Gastrocnemius medialis (tissue), 4 donors: ENCODE measurements at regions not wholly inside any gene's neighbourhood (a gene's known extent, or its start where the extent isn't known, plus 50 kb on each side); places are given as distances from the start of the nearest gene placed in this dataset.

ENCODE experiments used
- CTCF ChIP-seq, 5 experiments: fragments of 450-650 bp in 3 of 5; fragments of 200-600 bp in 2 of 5; sonication (generic) in 2 of 5; IDR thresholded peaks in 4 of 5; conservative IDR thresholded peaks in 1 of 5; 1 replicate in 4 of 5; 2 replicates in 1 of 5; pipeline ENCODE4 v1.5.1; 2016 to 2019; ENCODE audit warnings: antibody characterized with exemption in 5 of 5, mild to moderate bottlenecking in 3 of 5, moderate library complexity in 3 of 5
- POLR2A ChIP-seq, 2 donors: fragments of 450-650 bp; IDR thresholded peaks; one replicate each; pipeline ENCODE4 v1.6.1; 2017; ENCODE audit warnings: antibody characterized with exemption in 2 of 2, mild to moderate bottlenecking in 2 of 2, moderate library complexity in 2 of 2

GRCh38 chr3:182257361-182257760 is 535.9 kb upstream of the ATP11B start:
- TF ChIP-seq CTCF (IDR thresholded peaks at IDR 0.05 in 4 of 5, conservative IDR thresholded peaks at IDR 0.05 in 1 of 5) (no peak), POLR2A (IDR thresholded peaks at IDR 0.05) (no peak)
